NCI-H2227 treated with DMSO at 0.1 percent for 48 hours (cell line): ENCODE measurements at regions not wholly inside any gene's neighbourhood (a gene's known extent, or its start where the extent isn't known, plus 50 kb on each side); places are given as distances from the start of the nearest gene placed in this dataset.

Experiments used
- DNase-seq: peaks from one replicate; lab custom pipeline; 2025; lab: John Stamatoyannopoulos, UW

GRCh38 chr2:58560531-58560930 is 319.4 kb upstream of the FANCL start:
- no peak for DNase-seq

GRCh38 chr2:58558881-58559280 is 317.8 kb upstream of the FANCL start:
- no peak for DNase-seq

GRCh38 chr2:58557176-58557575 is 316.1 kb upstream of the FANCL start:
- DNase-seq: no peak

GRCh38 chr2:58553937-58554336 is 312.8 kb upstream of the FANCL start:
- no peak for DNase-seq

GRCh38 chr2:58553522-58553921 is 312.4 kb upstream of the FANCL start:
- DNase-seq: no peak

GRCh38 chr2:58545300-58546280 is 304.5 kb upstream of the FANCL start:
- no peak for DNase-seq

GRCh38 chr2:58543442-58543841 is 302.3 kb upstream of the FANCL start:
- DNase-seq: no peak

GRCh38 chr2:58541511-58541910 is 300.4 kb upstream of the FANCL start:
- no peak for DNase-seq

- DNase-seq: no peak
Measured at GRCh38 chr2:58540681-58541080, 299.6 kb upstream of the FANCL start.

- no peak for DNase-seq
Measured at GRCh38 chr2:58539973-58540372, 298.8 kb upstream of the FANCL start.

- DNase-seq: no peak
Measured at GRCh38 chr2:58535990-58536389, 294.9 kb upstream of the FANCL start.

GRCh38 chr2:58535182-58535581 is 294.1 kb upstream of the FANCL start:
- no peak for DNase-seq

GRCh38 chr2:58533376-58533775 is 292.3 kb upstream of the FANCL start:
- no peak for DNase-seq

- no peak for DNase-seq
Measured at GRCh38 chr2:58532641-58533040, 291.5 kb upstream of the FANCL start.

GRCh38 chr2:58527647-58528046 is 286.5 kb upstream of the FANCL start:
- DNase-seq: no peak

GRCh38 chr2:58521803-58522554 is 280.9 kb upstream of the FANCL start:
- peak; percentile 47 for DNase-seq

GRCh38 chr2:58520903-58521302 is 279.8 kb upstream of the FANCL start:
- DNase-seq: no peak

- DNase-seq: no peak
Measured at GRCh38 chr2:58517881-58518280, 276.8 kb upstream of the FANCL start.

GRCh38 chr2:58516695-58517094 is 275.6 kb upstream of the FANCL start:
- no peak for DNase-seq

GRCh38 chr2:58515827-58516573 is 274.9 kb upstream of the FANCL start:
- no peak for DNase-seq

GRCh38 chr2:58514252-58514651 is 273.1 kb upstream of the FANCL start:
- DNase-seq: no peak

- DNase-seq: no peak
Measured at GRCh38 chr2:58512878-58513277, 271.8 kb upstream of the FANCL start.
